ENCODE measurements at regions not wholly inside any gene's neighbourhood (a gene's known extent, or its start where the extent isn't known, plus 50 kb on each side); places are given as distances from the start of the nearest gene placed in this dataset.

DNA sequence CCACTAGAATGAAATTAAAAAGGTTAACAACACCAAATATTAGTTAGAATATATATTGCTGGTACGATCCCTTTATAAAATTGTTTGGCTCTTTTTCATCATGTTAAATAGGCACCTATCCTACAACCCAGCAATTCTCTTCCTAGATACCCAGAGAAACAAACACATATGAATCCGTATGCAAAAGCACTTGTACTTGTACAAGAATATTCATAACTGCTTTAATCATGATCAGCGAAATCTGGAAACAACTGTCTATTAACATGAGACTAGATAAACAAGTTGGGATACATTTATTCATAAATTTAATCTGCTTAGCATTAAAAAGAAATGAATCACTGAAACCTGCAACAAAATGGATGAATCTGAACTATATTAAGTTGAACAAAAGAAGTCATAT lies 113.7 kb upstream of the MAP1B start:
- TF ChIP-seq, protein P1, sequence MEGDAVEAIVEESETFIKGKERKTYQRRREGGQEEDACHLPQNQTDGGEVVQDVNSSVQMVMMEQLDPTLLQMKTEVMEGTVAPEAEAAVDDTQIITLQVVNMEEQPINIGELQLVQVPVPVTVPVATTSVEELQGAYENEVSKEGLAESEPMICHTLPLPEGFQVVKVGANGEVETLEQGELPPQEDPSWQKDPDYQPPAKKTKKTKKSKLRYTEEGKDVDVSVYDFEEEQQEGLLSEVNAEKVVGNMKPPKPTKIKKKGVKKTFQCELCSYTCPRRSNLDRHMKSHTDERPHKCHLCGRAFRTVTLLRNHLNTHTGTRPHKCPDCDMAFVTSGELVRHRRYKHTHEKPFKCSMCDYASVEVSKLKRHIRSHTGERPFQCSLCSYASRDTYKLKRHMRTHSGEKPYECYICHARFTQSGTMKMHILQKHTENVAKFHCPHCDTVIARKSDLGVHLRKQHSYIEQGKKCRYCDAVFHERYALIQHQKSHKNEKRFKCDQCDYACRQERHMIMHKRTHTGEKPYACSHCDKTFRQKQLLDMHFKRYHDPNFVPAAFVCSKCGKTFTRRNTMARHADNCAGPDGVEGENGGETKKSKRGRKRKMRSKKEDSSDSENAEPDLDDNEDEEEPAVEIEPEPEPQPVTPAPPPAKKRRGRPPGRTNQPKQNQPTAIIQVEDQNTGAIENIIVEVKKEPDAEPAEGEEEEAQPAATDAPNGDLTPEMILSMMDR (IDR thresholded peaks at IDR 0.05; ENCODE audit: extremely low read depth, missing control alignments) = no peak
- DNase-seq (ENCODE audit: low spot score) = no peak

DNA sequence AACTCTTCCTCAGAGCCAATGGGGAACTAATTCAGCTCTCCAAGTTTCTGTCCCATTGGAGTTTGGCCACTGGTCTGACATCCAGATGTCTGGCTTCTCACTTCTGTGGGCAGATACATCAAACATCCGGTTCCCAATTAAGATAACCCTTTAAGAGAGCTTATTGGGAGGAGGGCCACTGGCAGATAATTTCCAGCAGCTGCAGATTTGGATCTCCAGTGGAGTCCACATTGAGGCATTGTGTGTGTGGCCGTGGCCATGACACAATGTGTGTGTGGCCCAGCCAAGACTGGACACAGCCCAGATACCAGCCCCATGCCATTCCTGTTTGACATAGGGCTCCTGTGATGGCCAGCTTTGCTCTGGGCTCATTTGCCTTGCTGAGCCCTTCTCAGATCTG lies 110.5 kb upstream of the MAP1B start:
- no peak for DNase-seq (ENCODE audit: low spot score)
- TF ChIP-seq, protein P1 (IDR thresholded peaks at IDR 0.05; ENCODE audit: extremely low read depth, missing control alignments) = no peak

DNA sequence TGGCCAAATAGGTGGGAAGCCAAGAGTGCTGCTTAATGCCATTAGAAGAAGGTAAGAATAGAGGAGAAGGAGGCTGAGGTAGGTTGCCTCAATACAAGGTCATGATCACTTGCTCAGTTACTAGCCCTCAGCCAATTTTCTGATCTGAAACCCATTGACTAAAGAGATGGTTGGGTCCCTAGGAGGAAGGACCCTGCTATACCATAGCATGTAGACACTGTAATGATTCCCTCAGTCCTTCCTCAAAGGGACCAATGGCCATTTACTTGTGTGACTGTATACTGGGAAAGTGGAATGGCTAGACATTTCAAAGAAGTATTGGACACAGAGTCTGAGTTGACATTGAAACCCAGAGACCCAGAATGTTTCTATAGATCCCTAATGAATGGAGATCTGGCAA lies 108.5 kb upstream of the MAP1B start:
- no peak for DNase-seq (ENCODE audit: low spot score)
- TF ChIP-seq, protein P1 (IDR thresholded peaks at IDR 0.05; ENCODE audit: extremely low read depth, missing control alignments) = no peak

DNA sequence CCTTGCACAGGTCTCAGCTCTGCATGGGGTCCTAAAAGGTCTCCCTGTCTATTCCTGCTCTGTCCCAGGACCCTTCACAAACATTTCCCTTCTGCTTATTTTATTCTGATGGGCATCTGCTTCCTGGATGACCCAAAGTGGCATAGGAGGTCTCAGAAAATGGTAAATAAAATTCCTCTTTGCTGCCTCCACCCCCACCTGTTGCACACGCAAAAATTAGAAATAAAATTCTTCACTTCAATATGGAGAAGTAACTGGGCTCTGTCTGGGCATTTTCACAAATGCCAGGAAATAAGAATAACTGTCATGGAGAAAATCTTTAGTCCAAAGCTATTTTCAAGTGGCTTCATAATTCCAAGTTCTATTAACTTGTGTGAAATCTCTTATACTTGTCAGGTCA lies 106.6 kb upstream of the MAP1B start:
- TF ChIP-seq, protein P1 (IDR thresholded peaks at IDR 0.05; ENCODE audit: extremely low read depth, missing control alignments) = no peak
- DNase-seq (ENCODE audit: low spot score) = no peak

DNA sequence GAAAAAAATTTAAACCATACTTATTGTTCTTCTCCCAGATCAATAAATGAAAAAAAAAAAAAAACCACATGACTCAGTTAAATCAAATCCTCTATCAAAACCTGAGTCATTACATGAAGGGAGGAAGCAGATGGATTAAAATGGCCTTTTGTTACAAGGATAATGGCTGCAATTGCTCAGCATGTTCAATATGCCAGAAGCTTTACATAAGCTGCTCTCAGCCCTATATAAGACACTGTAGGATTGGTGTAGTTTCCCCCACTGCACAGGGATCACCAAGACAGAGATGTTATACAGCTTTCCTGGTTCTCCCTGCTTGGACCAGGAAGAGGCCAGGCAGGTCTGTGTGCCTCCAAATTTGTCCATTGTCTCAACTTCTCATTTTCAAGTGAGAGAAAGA lies 101.6 kb upstream of the MAP1B start:
- DNase-seq (ENCODE audit: low spot score) = no peak
- TF ChIP-seq, protein P1 (IDR thresholded peaks at IDR 0.05; ENCODE audit: extremely low read depth, missing control alignments) = no peak

DNA sequence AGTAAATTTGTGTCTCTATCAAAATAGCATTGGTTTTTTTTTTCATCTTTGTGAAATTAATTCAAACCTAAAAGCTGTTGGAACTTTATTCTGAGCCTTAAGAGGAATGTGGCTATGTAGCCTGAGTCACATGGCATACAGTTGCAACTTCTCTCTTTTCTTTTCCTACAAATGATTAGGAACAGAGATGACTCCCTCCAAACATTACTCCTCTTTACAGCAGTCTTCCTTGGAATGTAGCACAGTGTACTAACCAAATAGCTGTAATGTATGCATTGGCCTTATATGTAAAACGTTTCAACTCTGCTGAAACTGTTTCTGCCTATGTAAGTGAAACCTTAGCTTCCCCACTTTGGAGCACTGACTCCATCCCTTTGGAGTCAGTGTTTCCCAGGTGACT lies 100.9 kb upstream of the MAP1B start:
- no peak for DNase-seq (ENCODE audit: low spot score)
- TF ChIP-seq, protein P1 (IDR thresholded peaks at IDR 0.05; ENCODE audit: extremely low read depth, missing control alignments) = no peak

DNA sequence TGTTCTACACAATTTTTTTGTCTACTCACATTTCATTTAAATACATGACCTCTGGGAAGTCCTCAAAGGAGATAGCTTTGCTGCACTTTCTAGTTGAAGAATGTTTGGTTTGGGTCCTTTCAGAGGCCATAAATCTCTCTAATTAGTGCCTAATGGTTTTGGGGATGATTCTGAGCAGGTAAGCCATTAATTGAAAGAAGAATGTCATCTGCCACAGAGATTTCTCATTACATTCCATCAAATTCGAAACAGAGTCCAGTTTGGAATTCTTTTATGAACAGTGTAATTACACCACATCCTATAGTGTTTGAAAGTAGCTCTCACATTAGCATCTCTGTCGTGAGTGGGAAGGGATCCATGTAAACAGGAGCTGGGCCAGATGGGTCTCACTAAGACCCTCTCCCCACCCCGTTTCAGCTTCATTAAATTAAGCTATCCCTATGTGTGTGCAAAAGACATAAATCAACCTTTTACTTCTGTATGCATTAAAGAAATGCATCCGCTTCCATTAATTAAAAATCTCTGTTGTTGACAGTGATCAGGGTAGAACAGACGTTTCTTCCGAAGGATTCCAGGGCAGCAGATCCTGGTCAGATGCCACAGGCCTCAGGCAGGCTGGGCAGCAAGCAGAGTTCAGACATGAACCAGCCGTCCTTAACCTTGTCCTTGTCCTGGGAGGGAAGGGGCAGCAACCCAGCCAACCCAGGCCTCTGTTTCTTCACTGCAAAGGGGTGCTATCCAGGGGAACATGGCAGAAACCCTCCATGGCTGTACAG lies 99.8 kb upstream of the MAP1B start:
- TF ChIP-seq, protein P1 (IDR thresholded peaks at IDR 0.05; ENCODE audit: extremely low read depth, missing control alignments) = no peak
- DNase-seq (ENCODE audit: low spot score) = no peak

Measured in GM20000 (cell line).